A549 (cell line): ENCODE measurements at regions not wholly inside any gene's neighbourhood (a gene's known extent, or its start where the extent isn't known, plus 50 kb on each side); places are given as distances from the start of the nearest gene placed in this dataset.

Source experiments
- ATAC-seq, 2 experiments: fragments of 200-7000 bp in 1 of 2; fragments of >200 bp in 1 of 2; cut with Nextera tagmentation in 1 of 2; cut with Tn5 transposase in 1 of 2; 3 replicates each; pipeline versions ENCODE4 v1.8.0 to v1.9.1; 2018 to 2020; ENCODE audit warnings: mild to moderate bottlenecking in 1 of 2, moderate library complexity in 1 of 2
- CTCF ChIA-PET: fragments of 300-600 bp; sonication (Branson Sonifier 250); formaldehyde crosslinking; extraction: SDS; loops from one replicate; lab custom pipeline; 2021; ENCODE audit warnings: antibody characterized with exemption, inconsistent platforms; lab: Yijun Ruan, JAX
- POLR2A ChIA-PET: fragments of 350-600 bp; formaldehyde crosslinking; extraction: SDS; loops from one replicate; lab custom pipeline; 2021; ENCODE audit warnings: antibody characterized with exemption, inconsistent platforms; lab: Yijun Ruan, JAX
- DNase-seq, 2 experiments: peaks; one replicate each; pipeline versions ENCODE4 v3.0.0 to v3.0.0-alpha.2; 2011 to 2016; ENCODE audit warnings: low read depth in 1 of 2, low spot score in 1 of 2
- FAIRE-seq: peaks from 2 replicates; lab custom pipeline; 2011; peaks lifted over from hg19 to GRCh38; lab: Jason Lieb, UNC
- H3K27ac ChIP-seq, 2 experiments: fragments of >200 bp; sonication (Bioruptor Twin); formaldehyde crosslinking; 3 replicates each; pipeline ENCODE4 v1.5.1; 2016 to 2017
- H3K4me1 ChIP-seq: fragments of >200 bp; sonication (Bioruptor Twin); formaldehyde crosslinking; 3 replicates; pipeline ENCODE4 v1.6.1; 2016
- H3K4me2 ChIP-seq: fragments of >200 bp; sonication (Bioruptor Twin); formaldehyde crosslinking; 3 replicates; pipeline ENCODE4 v1.6.1; 2016
- H3K4me3 ChIP-seq: fragments of >200 bp; sonication (Bioruptor Twin); formaldehyde crosslinking; 3 replicates; pipeline ENCODE4 v1.5.1; 2016
- H3K9me3 ChIP-seq: fragments of >200 bp; sonication (Bioruptor Twin); formaldehyde crosslinking; 3 replicates; pipeline ENCODE4 v1.6.1; 2016
- BHLHE40 ChIP-seq: IDR thresholded peaks from 2 replicates; pipeline ENCODE4 v1.6.1; 2012; ENCODE audit warnings: low read depth, low read length, inconsistent platforms
- CHD2 ChIP-seq: fragments of 150-350 bp; IDR thresholded peaks from 2 replicates; pipeline ENCODE4 v1.6.1; 2014; ENCODE audit warnings: low read length; ENCODE audit not compliant: partially characterized antibody
- E2F6 ChIP-seq: IDR thresholded peaks from 2 replicates; pipeline ENCODE4 v1.6.1; 2012; ENCODE audit warnings: low read depth, borderline replicate concordance
- EHF ChIP-seq: fragments of 250-450 bp; sonication (Bioruptor Pico); IDR thresholded peaks from 2 replicates; pipeline ENCODE4 v1.5.0; 2020; ENCODE audit warnings: mild to moderate bottlenecking
- ELK1 ChIP-seq: fragments of 150-350 bp; IDR thresholded peaks from 2 replicates; pipeline ENCODE4 v1.6.1; 2014; ENCODE audit warnings: low read depth, mild to moderate bottlenecking, low read length
- EP300 ChIP-seq, 2 experiments: fragments of >200 bp; sonication (Bioruptor Twin); formaldehyde crosslinking; IDR thresholded peaks; 2 replicates in 1 of 2; 3 replicates in 1 of 2; pipeline ENCODE4 v1.6.1; 2016 to 2017
- FOXS1 ChIP-seq: fragments of 250-450 bp; sonication (Bioruptor Pico); IDR thresholded peaks from 2 replicates; pipeline ENCODE4 v1.5.0; 2020; ENCODE audit warnings: mild to moderate bottlenecking, moderate library complexity
- GATA3 ChIP-seq: IDR thresholded peaks from 2 replicates; pipeline ENCODE4 v1.6.1; 2012; ENCODE audit warnings: borderline replicate concordance
- HOXA7 ChIP-seq: fragments of 250-450 bp; sonication (Bioruptor Pico); IDR thresholded peaks from 2 replicates; pipeline ENCODE4 v1.5.0; 2020; ENCODE audit warnings: mild to moderate bottlenecking, moderate library complexity
- HOXB13 ChIP-seq: fragments of 250-450 bp; sonication (Bioruptor Pico); IDR thresholded peaks from 2 replicates; pipeline ENCODE4 v1.5.0; 2020; ENCODE audit warnings: low read depth, mild to moderate bottlenecking, moderate library complexity
- HOXB5 ChIP-seq: fragments of 250-450 bp; sonication (Bioruptor Pico); IDR thresholded peaks from 2 replicates; pipeline ENCODE4 v1.5.0; 2020; ENCODE audit warnings: mild to moderate bottlenecking, moderate library complexity
- JUNB ChIP-seq: fragments of >200 bp; sonication (Bioruptor Twin); formaldehyde crosslinking; IDR thresholded peaks from 2 replicates; pipeline ENCODE4 v1.6.1; 2016
- KDM5A ChIP-seq: fragments of 200-600 bp; sonication (generic); IDR thresholded peaks from 2 replicates; pipeline ENCODE4 v1.6.1; 2016; ENCODE audit warnings: antibody characterized with exemption, mild to moderate bottlenecking
- MAX ChIP-seq: IDR thresholded peaks from 2 replicates; pipeline ENCODE4 v1.6.1; 2012
- MAZ ChIP-seq: fragments of 150-350 bp; IDR thresholded peaks from 2 replicates; pipeline ENCODE4 v1.6.1; 2014; ENCODE audit warnings: antibody characterized with exemption, low read depth, low read length, borderline replicate concordance
- NR3C1 ChIP-seq: fragments of >200 bp; sonication (Bioruptor Twin); formaldehyde crosslinking; IDR thresholded peaks from 3 replicates; pipeline ENCODE4 v1.6.1; 2017
- PBX3 ChIP-seq: IDR thresholded peaks from 2 replicates; pipeline ENCODE4 v1.6.1; 2012
- PHF8 ChIP-seq: fragments of 200-600 bp; sonication (generic); IDR thresholded peaks from 2 replicates; pipeline ENCODE4 v1.6.1; 2016; ENCODE audit warnings: low read depth, mild to moderate bottlenecking, antibody characterized with exemption, moderate library complexity, borderline replicate concordance
- POLR2A ChIP-seq: IDR thresholded peaks from 2 replicates; pipeline ENCODE4 v1.6.1; 2012; ENCODE audit warnings: mild to moderate bottlenecking, low read length
- POLR2AphosphoS2 ChIP-seq: conservative IDR thresholded peaks from 2 replicates; pipeline ENCODE4 v1.6.1; 2012; ENCODE audit warnings: low read length, improper control_type of control experiment, inconsistent platforms
- RAD21 ChIP-seq, 2 experiments: fragments of >200 bp in 1 of 2; sonication (Bioruptor Twin) in 1 of 2; formaldehyde crosslinking in 1 of 2; IDR thresholded peaks in 1 of 2; conservative IDR thresholded peaks in 1 of 2; 2 replicates in 1 of 2; 3 replicates in 1 of 2; pipeline ENCODE4 v1.6.1; 2012 to 2018; ENCODE audit warnings: inconsistent platforms in 1 of 2
- RARB ChIP-seq: fragments of 250-450 bp; sonication (Bioruptor Pico); IDR thresholded peaks from 2 replicates; pipeline ENCODE4 v1.8.0; 2021; ENCODE audit warnings: mild to moderate bottlenecking, moderate library complexity
- RCOR1 ChIP-seq: fragments of 150-350 bp; IDR thresholded peaks from 2 replicates; pipeline ENCODE4 v1.6.1; 2014; ENCODE audit warnings: antibody characterized with exemption, low read length, low read depth
- REST ChIP-seq: fragments of 200-600 bp; sonication (generic); IDR thresholded peaks from 2 replicates; pipeline ENCODE4 v1.6.1; 2016; ENCODE audit warnings: antibody characterized with exemption, mild to moderate bottlenecking, moderate library complexity
- SREBF2 ChIP-seq: fragments of 450-650 bp; IDR thresholded peaks from 2 replicates; pipeline ENCODE4 v1.6.1; 2014; ENCODE audit warnings: mild to moderate bottlenecking, moderate library complexity
- TFCP2L1 ChIP-seq: fragments of 250-450 bp; sonication (Bioruptor Pico); IDR thresholded peaks from 2 replicates; pipeline ENCODE4 v1.5.0; 2021; ENCODE audit warnings: mild to moderate bottlenecking
- ZFP36 ChIP-seq: fragments of 450-650 bp; IDR thresholded peaks from 2 replicates; pipeline ENCODE4 v1.6.1; 2014; ENCODE audit warnings: borderline replicate concordance; ENCODE audit not compliant: partially characterized antibody
- ZNF302 ChIP-seq: fragments of 250-450 bp; sonication (Bioruptor Pico); IDR thresholded peaks from 2 replicates; pipeline ENCODE4 v1.9.0; 2021; ENCODE audit warnings: inconsistent platforms, mild to moderate bottlenecking, moderate library complexity
- WGBS: methylation state at CpG from one replicate; pipeline ENCODE4 v1.1.6; 2017; ENCODE audit errors: missing lambda C conversion rate; 5-methylcytosine and 5-hydroxymethylcytosine counted together

- Histone ChIP-seq H3K27ac (no peak overlapping the region), H3K4me1 (no peaks in the 10 kb centered on the region), H3K9me3 (no peaks in the 10 kb centered on the region), H3K4me3 (no peak overlapping the region), H3K4me2 (no peak overlapping the region)
- FAIRE-seq (no peak), ATAC-seq (no peak), DNase-seq (no peak)
- TF ChIP-seq POLR2AphosphoS2 (no peak), BHLHE40 (no peak), HOXA7 (no peak)
- CTCF ChIA-PET: no interaction called here
- POLR2A ChIA-PET: no interaction called here
- 1% methylated on average over 4 of the region's 4 CpGs for WGBS
Measured at GRCh38 chr16:7085776-7086175, 246.9 kb upstream of the RBFOX1 start.

GRCh38 chr16:7083096-7083495 is 249.5 kb upstream of the RBFOX1 start:
- POLR2A ChIA-PET: no interaction called here
- 2% methylated on average over 4 of the region's 4 CpGs for WGBS
- FAIRE-seq (no peak), DNase-seq (no peak), ATAC-seq (no peak)
- CTCF ChIA-PET: no interaction called here
- Histone ChIP-seq H3K27ac (no peak overlapping the region), H3K4me3 (no peak overlapping the region), H3K4me1 (no peaks in the 10 kb centered on the region), H3K4me2 (no peak overlapping the region), H3K9me3 (no peaks in the 10 kb centered on the region)
- TF ChIP-seq MAZ (no peak), RCOR1 (no peak), NR3C1 (no peak), PBX3 (no peak), KDM5A (no peak), ELK1 (no peak), BHLHE40 (no peak), SREBF2 (no peak), MAX (no peak), REST (no peak), RAD21 (conservative IDR thresholded peaks at IDR 0.05 in 1 of 2, IDR thresholded peaks at IDR 0.05 in 1 of 2) (no peak), GATA3 (no peak), TFCP2L1 (CRISPR knock-in tag) (no peak), EP300 (IDR thresholded peaks at IDR 0.05) (no peak), POLR2A (no peak), ZNF302 (CRISPR knock-in tag) (no peak), EHF (CRISPR knock-in tag) (no peak)

- ChIA-PET POLR2A (no interaction called here), CTCF (no interaction called here)
- H3K27ac ChIP-seq: no peak overlapping the region
- no peaks in the 10 kb centered on the region for H3K9me3 ChIP-seq
- no peaks in the 10 kb centered on the region for H3K4me1 ChIP-seq
- ATAC-seq (no peak), FAIRE-seq (no peak), DNase-seq (no peak)
- no peak overlapping the region for H3K4me3 ChIP-seq
- WGBS: 3% methylated on average over 4 of the region's 4 CpGs
- H3K4me2 ChIP-seq: no peak overlapping the region
- TF ChIP-seq TFCP2L1 (CRISPR knock-in tag): no peak
- TF ChIP-seq ELK1: no peak
- no peak for TF ChIP-seq SREBF2
- no peak for TF ChIP-seq MAZ
- no peak for TF ChIP-seq PHF8
- no peak for TF ChIP-seq EHF (CRISPR knock-in tag)
- no peak for TF ChIP-seq RARB (CRISPR knock-in tag)
- no peak for TF ChIP-seq ZFP36
- no peak for TF ChIP-seq POLR2AphosphoS2
- no peak for TF ChIP-seq HOXB5
- no peak for TF ChIP-seq E2F6
- TF ChIP-seq JUNB: no peak
- TF ChIP-seq CHD2: no peak
- no peak for TF ChIP-seq MAX
- TF ChIP-seq HOXB13: no peak
- no peak for TF ChIP-seq FOXS1
Measured at GRCh38 chr16:7077636-7078035, 255.0 kb upstream of the RBFOX1 start.
